Common myeloid progenitor, CD34-positive (primary cell): ENCODE measurements at regions not wholly inside any gene's neighbourhood (a gene's known extent, or its start where the extent isn't known, plus 50 kb on each side); places are given as distances from the start of the nearest gene placed in this dataset.

Source experiments
- CTCF ChIA-PET: fragments of 350-600 bp; sonication (Branson Sonifier 250); formaldehyde crosslinking; loops from one replicate; lab custom pipeline; 2021; ENCODE audit warnings: antibody characterized with exemption; lab: Charles Lee
- POLR2A ChIA-PET: fragments of 350-600 bp; sonication (Branson Sonifier 250); formaldehyde crosslinking; loops from one replicate; lab custom pipeline; 2021; ENCODE audit warnings: antibody characterized with exemption; lab: Charles Lee
- DNase-seq, 3 donors: peaks; one replicate each; pipeline versions ENCODE4 v3.0.0 to v3.0.0-alpha.2; 2013
- H3K27ac ChIP-seq, 2 experiments: 1 replicate in 1 of 2; 2 replicates in 1 of 2; pipeline ENCODE4 v1.7.0; 2013; ENCODE audit warnings: inconsistent platforms in 2 of 2, low read length in 2 of 2, mild to moderate bottlenecking in 2 of 2, low read depth in 1 of 2, moderate library complexity in 1 of 2; ENCODE audit not compliant: severe bottlenecking in 2 of 2, insufficient read depth in 1 of 2, poor library complexity in 1 of 2
- H3K27me3 ChIP-seq, 5 experiments: replicated peaks in 2 of 5; 1 replicate in 3 of 5; 2 replicates in 2 of 5; pipeline versions ENCODE4 v1.6.1 to v1.7.0; 2013; ENCODE audit warnings: low read length in 4 of 5, mild to moderate bottlenecking in 2 of 5, moderate library complexity in 2 of 5, inconsistent platforms in 1 of 5; ENCODE audit not compliant: insufficient read depth in 5 of 5, control insufficient read depth in 4 of 5
- H3K36me3 ChIP-seq, 4 experiments: 1 replicate in 2 of 4; 2 replicates in 2 of 4; pipeline versions ENCODE4 v1.6.1 to v1.7.0; 2013; ENCODE audit warnings: low read length in 3 of 4, control low read depth in 1 of 4, mild to moderate bottlenecking in 1 of 4; ENCODE audit not compliant: control insufficient read depth in 4 of 4, insufficient read depth in 4 of 4
- H3K4me1 ChIP-seq, 4 experiments: 1 replicate in 3 of 4; 2 replicates in 1 of 4; pipeline versions ENCODE4 v1.6.1 to v1.7.1; 2013; ENCODE audit warnings: low read length in 3 of 4, mild to moderate bottlenecking in 3 of 4, control low read depth in 1 of 4, inconsistent platforms in 1 of 4, moderate library complexity in 1 of 4; ENCODE audit not compliant: control insufficient read depth in 4 of 4, insufficient read depth in 4 of 4; ENCODE audit errors: control extremely low read depth in 1 of 4
- H3K4me3 ChIP-seq, 7 experiments: 1 replicate in 4 of 7; 2 replicates in 3 of 7; pipeline versions ENCODE4 v1.5.1 to v1.7.0; 2013; ENCODE audit warnings: mild to moderate bottlenecking in 7 of 7, low read length in 6 of 7, moderate library complexity in 6 of 7, inconsistent platforms in 2 of 7, low read depth in 2 of 7, control low read depth in 1 of 7; ENCODE audit not compliant: insufficient read depth in 4 of 7, control insufficient read depth in 1 of 7; ENCODE audit errors: extremely low read depth in 1 of 7
- H3K9me3 ChIP-seq, 5 experiments: 1 replicate in 4 of 5; 2 replicates in 1 of 5; pipeline versions ENCODE4 v1.6.1 to v1.7.1; 2013; ENCODE audit warnings: low read length in 4 of 5, mild to moderate bottlenecking in 2 of 5, inconsistent platforms in 1 of 5, low read depth in 1 of 5, moderate library complexity in 1 of 5; ENCODE audit not compliant: control insufficient read depth in 4 of 5, insufficient read depth in 2 of 5; ENCODE audit errors: control extremely low read depth in 1 of 5
- WGBS: methylation state at CpG from one replicate; pipeline ENCODE4 v1.1.5; 2013; ENCODE audit not compliant: insufficient coverage; 5-methylcytosine and 5-hydroxymethylcytosine counted together

DNA sequence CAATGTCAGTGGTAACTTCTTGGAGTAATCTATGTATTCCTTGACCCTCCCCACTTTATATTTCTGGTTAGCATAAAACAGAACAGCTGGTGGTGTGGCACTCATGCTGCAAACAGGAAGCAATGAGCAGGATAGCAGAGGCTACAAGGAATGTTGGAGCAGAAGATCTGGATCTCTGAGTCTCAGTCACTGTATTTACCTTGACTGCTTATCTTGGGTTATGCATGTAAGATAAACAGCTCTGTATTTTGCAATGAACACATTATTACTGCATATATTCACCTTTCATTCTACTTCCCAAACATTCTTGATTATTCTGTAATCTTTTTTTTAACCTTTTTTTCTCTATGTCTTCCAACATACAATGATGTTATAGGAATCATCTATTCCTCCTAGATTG is 977.9 kb upstream of the CNTNAP5 start:
- no peak overlapping the region for H3K27ac ChIP-seq
- no peaks in the 10 kb centered on the region for H3K36me3 ChIP-seq
- POLR2A ChIA-PET = no interaction called here
- H3K27me3 ChIP-seq = no peaks in the 10 kb centered on the region
- no peak overlapping the region for H3K4me3 ChIP-seq
- no peaks in the 10 kb centered on the region for H3K9me3 ChIP-seq
- no peaks in the 10 kb centered on the region for H3K4me1 ChIP-seq
- CTCF ChIA-PET = no interaction called here
- DNase-seq = no peak

- no CpG with 5 or more reads among the region's 2 CpGs for WGBS
- ChIA-PET POLR2A (no interaction called here), CTCF (no interaction called here)
- no peaks in the 10 kb centered on the region for H3K27me3 ChIP-seq
- DNase-seq = no peak
- no peaks in the 10 kb centered on the region for H3K9me3 ChIP-seq
- H3K4me3 ChIP-seq = no peak overlapping the region
- no peaks in the 10 kb centered on the region for H3K4me1 ChIP-seq
- no peaks in the 10 kb centered on the region for H3K36me3 ChIP-seq
- H3K27ac ChIP-seq = no peak overlapping the region
Observed at GRCh38 chr2:123051136-123051535, 974.0 kb upstream of the CNTNAP5 start.

- H3K27ac ChIP-seq = no peak overlapping the region
- ChIA-PET POLR2A (no interaction called here), CTCF (no interaction called here)
- H3K9me3 ChIP-seq = peaks cover 0 to 8% (median 2%) of the 10 kb centered on the region in 5 experiments
- H3K4me3 ChIP-seq = no peak overlapping the region
- H3K4me1 ChIP-seq = no peaks in the 10 kb centered on the region
- no peaks in the 10 kb centered on the region for H3K27me3 ChIP-seq
- WGBS = 96% methylated on average over 2 of the region's 2 CpGs
- DNase-seq = no peak
- no peaks in the 10 kb centered on the region for H3K36me3 ChIP-seq
Observed at GRCh38 chr2:123061534-123061933, 963.6 kb upstream of the CNTNAP5 start.

DNA sequence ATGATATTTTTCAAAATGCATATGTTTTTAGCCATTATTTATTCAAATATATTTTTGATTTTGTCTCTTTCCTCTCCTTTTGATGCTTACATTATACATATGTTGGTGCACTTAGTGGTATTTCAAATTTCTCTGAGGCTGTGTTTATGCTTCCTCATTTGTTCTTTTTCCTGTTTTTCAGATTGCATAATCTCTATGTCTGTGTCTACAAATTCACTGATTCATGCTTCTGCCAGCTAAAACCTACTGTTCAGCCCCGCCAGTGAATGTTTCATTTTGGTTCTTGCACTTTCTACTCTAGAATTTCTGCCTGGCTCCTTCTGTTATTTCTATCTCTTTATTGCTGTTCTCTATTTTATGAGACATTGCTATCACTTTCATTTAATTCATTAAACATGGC is 951.7 kb upstream of the CNTNAP5 start:
- no peak overlapping the region for H3K27ac ChIP-seq
- no peaks in the 10 kb centered on the region for H3K36me3 ChIP-seq
- POLR2A ChIA-PET = no interaction called here
- no peak overlapping the region for H3K4me3 ChIP-seq
- WGBS = 50% methylated on average over 1 of the region's 1 CpG
- H3K27me3 ChIP-seq = no peaks in the 10 kb centered on the region
- DNase-seq = peak; percentile 20 to 70 (median 66)
- CTCF ChIA-PET = no interaction called here
- H3K9me3 ChIP-seq = peaks cover 0 to 1% (median 0%) of the 10 kb centered on the region in 5 experiments
- H3K4me1 ChIP-seq = peaks cover 0 to 9% (median 2%) of the 10 kb centered on the region in 4 experiments

DNA sequence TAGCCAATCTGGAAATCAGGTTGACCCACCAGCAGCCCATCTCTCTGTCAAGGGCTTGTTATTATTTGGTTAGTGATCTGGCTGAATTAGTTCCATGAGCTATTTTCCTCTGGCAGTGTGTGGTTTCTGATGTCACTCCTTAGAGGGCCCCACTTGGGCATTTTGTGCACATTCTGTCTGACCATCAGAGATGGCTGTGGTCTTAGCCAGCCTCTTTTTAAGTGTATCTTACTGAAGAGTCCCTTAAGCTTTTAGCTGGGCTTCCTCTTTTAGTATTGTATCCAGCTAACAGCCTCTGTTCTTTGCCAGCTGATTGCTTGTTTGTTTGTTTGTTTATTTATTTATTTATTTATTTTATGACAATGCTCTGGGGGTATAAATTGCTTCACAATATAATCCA is 951.1 kb upstream of the CNTNAP5 start:
- Histone ChIP-seq H3K9me3 (peaks cover 0 to 1% (median 0%) of the 10 kb centered on the region in 5 experiments), H3K27ac (no peak overlapping the region), H3K4me3 (no peak overlapping the region), H3K27me3 (no peaks in the 10 kb centered on the region), H3K36me3 (no peaks in the 10 kb centered on the region), H3K4me1 (peaks cover 0 to 9% (median 2%) of the 10 kb centered on the region in 4 experiments)
- peak in 2 of 3 donors; percentile 6 to 10 for DNase-seq
- CTCF ChIA-PET = no interaction called here
- POLR2A ChIA-PET = no interaction called here

DNA sequence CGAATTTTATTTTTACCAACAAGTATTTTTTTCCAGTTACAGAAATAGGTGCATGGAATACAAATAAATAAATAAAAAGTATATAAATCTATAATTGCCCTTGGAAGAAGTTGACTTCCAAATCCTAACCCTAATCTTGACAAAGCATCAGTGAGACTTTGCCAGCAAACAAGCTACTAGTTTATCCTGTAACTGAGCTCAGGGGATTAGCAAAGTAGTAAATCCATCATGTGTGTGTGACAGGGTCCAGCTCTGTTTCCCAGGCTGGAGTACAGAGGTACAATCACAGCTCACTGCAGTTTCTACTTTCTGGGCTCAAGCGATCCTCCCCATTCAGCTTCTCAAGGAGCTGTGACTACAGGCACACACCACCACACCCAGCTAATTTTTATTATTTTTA is 948.0 kb upstream of the CNTNAP5 start:
- no CpG with 5 or more reads among the region's 2 CpGs for WGBS
- no peaks in the 10 kb centered on the region for H3K27me3 ChIP-seq
- H3K4me1 ChIP-seq = peaks cover 0 to 9% (median 2%) of the 10 kb centered on the region in 4 experiments
- no peak overlapping the region for H3K4me3 ChIP-seq
- DNase-seq = no peak
- peaks cover 0 to 9% (median 0%) of the 10 kb centered on the region in 5 experiments for H3K9me3 ChIP-seq
- H3K36me3 ChIP-seq = no peaks in the 10 kb centered on the region
- no peak overlapping the region for H3K27ac ChIP-seq
- ChIA-PET POLR2A (no interaction called here), CTCF (no interaction called here)

DNA sequence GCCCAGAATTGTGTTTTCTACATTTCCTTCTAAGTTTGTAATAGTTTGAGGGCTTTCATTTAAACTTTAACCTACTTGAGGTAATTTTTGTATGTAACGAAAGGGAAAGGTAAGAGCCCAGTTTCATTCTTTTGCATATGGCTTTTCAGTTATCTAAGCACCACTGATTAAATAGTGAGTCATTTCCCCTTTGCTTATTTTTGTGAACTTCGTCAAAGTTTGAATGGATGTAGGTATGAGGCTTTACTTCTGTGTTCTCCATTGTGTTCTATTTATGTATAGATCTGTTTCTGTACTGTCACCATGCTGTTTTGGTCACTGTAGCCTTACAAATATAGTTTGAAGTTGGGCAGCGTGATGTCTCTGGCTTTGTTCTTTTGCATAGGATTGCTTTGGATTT is 944.8 kb upstream of the CNTNAP5 start:
- no peak for DNase-seq
- CTCF ChIA-PET = no interaction called here
- Histone ChIP-seq H3K4me3 (no peak overlapping the region), H3K4me1 (no peaks in the 10 kb centered on the region), H3K9me3 (peaks cover 0 to 9% (median 0%) of the 10 kb centered on the region in 5 experiments), H3K27ac (no peak overlapping the region), H3K36me3 (no peaks in the 10 kb centered on the region), H3K27me3 (no peaks in the 10 kb centered on the region)
- WGBS = 83% methylated on average over 2 of the region's 3 CpGs
- POLR2A ChIA-PET = no interaction called here
